ENCODE measurements at regions not wholly inside any gene's neighbourhood (a gene's known extent, or its start where the extent isn't known, plus 50 kb on each side); places are given as distances from the start of the nearest gene placed in this dataset.
"Not testable (repeated sequence)": the region's sequence is repeated elsewhere in the genome, so short reads cannot be mapped to it uniquely, and the experiment has no call there.

DNA sequence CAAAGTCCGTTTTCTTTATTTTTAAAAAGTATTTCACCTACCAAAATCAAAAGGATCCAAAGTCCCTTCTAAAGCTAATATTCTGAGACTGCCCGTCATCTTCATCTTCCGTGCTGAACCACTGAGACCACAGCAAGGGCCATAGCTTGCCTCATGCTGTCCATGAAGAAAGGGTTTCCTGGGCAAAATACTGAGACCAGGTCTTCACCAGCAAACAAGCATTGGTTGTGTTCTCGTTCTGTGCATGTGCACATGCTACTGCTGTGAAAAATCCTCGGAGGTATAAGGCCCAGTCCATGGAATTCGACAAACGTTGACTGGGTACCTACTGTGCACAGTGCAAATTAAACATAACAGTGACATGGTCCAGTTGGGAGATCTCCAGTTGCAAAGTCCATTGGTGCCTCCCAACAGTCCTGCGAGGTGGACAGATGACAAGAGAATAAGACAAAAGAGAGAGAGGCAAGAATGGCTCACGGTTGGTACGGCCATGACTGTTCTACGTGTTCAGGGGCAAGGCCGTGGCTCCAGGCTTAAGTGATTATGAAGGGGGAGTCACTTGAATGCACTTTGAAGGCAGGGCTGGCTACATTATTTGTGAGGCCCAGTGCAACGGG, 192.6 kb upstream of the GLI2 start:
- intact Hi-C loops (cut with micrococcal nuclease; ENCODE audit: unreplicated experiment), result no loop called here
- Histone ChIP-seq H3K9me3 (ENCODE audit: low read depth, low read length, poor library complexity, severe bottlenecking) (no peaks in the 10 kb centered on the region), H3K27me3 (replicated peaks; ENCODE audit: insufficient read depth, low read depth, low read length, poor library complexity) (no peaks in the 10 kb centered on the region), H3K4me3 (ENCODE audit: low read depth, low read length, poor library complexity, severe bottlenecking) (no peak overlapping the region), H3K27ac (ENCODE audit: low read depth, low read length, poor library complexity, severe bottlenecking) (no peak overlapping the region), H3K4me1 (ENCODE audit: insufficient read depth, low read length, poor library complexity, severe bottlenecking) (peaks cover 10% of the 10 kb centered on the region), H3K36me3 (ENCODE audit: insufficient read depth, low read length, poor library complexity, severe bottlenecking) (no peaks in the 10 kb centered on the region)
- TF ChIP-seq, protein P1, sequence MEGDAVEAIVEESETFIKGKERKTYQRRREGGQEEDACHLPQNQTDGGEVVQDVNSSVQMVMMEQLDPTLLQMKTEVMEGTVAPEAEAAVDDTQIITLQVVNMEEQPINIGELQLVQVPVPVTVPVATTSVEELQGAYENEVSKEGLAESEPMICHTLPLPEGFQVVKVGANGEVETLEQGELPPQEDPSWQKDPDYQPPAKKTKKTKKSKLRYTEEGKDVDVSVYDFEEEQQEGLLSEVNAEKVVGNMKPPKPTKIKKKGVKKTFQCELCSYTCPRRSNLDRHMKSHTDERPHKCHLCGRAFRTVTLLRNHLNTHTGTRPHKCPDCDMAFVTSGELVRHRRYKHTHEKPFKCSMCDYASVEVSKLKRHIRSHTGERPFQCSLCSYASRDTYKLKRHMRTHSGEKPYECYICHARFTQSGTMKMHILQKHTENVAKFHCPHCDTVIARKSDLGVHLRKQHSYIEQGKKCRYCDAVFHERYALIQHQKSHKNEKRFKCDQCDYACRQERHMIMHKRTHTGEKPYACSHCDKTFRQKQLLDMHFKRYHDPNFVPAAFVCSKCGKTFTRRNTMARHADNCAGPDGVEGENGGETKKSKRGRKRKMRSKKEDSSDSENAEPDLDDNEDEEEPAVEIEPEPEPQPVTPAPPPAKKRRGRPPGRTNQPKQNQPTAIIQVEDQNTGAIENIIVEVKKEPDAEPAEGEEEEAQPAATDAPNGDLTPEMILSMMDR (conservative IDR thresholded peaks at IDR 0.05; ENCODE audit: low read depth, low read length), result no peak
- TF ChIP-seq EZH2 (IDR thresholded peaks at IDR 0.05; ENCODE audit: borderline replicate concordance, low read depth, low read length, poor library complexity, severe bottlenecking), result no peak
- DNase-seq (ENCODE audit: low spot score), result no peak
- no TSS peak for BruUV-seq (replicated peaks)
- ChIA-PET CTCF (no interaction called here), POLR2A (ENCODE audit: low non-redundant PET) (no interaction called here)

DNA sequence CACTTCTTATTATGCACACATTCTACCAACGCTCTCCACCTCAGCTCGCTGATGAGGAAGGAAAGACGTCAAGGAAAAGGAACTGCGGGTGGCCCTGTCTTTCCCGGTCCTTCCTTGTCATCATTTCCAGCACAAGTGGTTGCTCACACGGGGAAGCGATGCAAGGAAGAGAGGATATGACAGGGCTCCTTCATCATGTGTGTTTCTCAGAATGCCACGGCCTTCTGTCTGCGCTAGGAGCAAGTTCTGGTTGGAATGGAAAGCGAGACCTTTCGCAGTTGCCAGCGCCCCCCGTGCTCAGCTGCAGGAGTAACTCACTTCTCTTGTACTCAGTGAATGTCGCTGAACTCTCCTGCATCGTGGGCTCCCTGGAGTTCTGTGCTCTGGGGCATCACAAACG, 191.8 kb upstream of the GLI2 start:
- CTCF ChIA-PET, result no interaction called here

DNA sequence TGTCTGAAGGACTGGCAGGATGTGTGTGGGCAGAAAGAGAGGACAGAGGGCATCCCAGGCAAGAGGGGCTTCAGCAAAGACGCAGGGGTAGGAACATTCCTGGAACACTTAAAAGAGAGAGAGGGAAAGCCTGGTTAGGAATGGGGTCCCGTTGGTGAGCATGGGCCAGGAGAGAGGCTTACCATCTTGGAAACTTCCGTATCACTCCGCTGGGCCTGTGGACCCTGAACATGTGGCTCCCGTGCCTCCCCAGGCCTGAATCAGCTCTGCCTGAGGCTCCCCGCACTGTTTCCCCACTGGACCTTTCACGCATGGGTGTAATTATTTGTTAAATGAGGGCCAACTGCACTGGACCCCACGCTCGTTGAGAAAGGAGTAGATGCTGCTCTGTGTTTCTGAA, 191.1 kb upstream of the GLI2 start:
- H3K4me3 ChIP-seq (ENCODE audit: low read depth, low read length, poor library complexity, severe bottlenecking), result no peak overlapping the region
- intact Hi-C loops (cut with micrococcal nuclease; ENCODE audit: unreplicated experiment), result no loop called here
- TF ChIP-seq, protein P1 (conservative IDR thresholded peaks at IDR 0.05; ENCODE audit: low read depth, low read length), result no peak
- no peak for TF ChIP-seq EZH2 (IDR thresholded peaks at IDR 0.05; ENCODE audit: borderline replicate concordance, low read depth, low read length, poor library complexity, severe bottlenecking)
- H3K27ac ChIP-seq (ENCODE audit: low read depth, low read length, poor library complexity, severe bottlenecking), result no peak overlapping the region
- BruUV-seq (replicated peaks), result no TSS peak
- H3K36me3 ChIP-seq (ENCODE audit: insufficient read depth, low read length, poor library complexity, severe bottlenecking), result no peaks in the 10 kb centered on the region
- H3K4me1 ChIP-seq (ENCODE audit: insufficient read depth, low read length, poor library complexity, severe bottlenecking), result peaks cover 10% of the 10 kb centered on the region
- DNase-seq (ENCODE audit: low spot score), result no peak
- POLR2A ChIA-PET (ENCODE audit: low non-redundant PET), result no interaction called here
- no peaks in the 10 kb centered on the region for H3K27me3 ChIP-seq (replicated peaks; ENCODE audit: insufficient read depth, low read depth, low read length, poor library complexity)
- no peaks in the 10 kb centered on the region for H3K9me3 ChIP-seq (ENCODE audit: low read depth, low read length, poor library complexity, severe bottlenecking)
- CTCF ChIA-PET, result interaction anchor here (0.6 kb wide), 1 partner anchor 715 kb away, joined by 5 read pairs; no protein-coding TSS in a partner anchor

More for the DNA sequence above, 191.8 kb upstream of the GLI2 start:
- Histone ChIP-seq H3K27ac (ENCODE audit: low read depth, low read length, poor library complexity, severe bottlenecking) (no peak overlapping the region), H3K4me1 (ENCODE audit: insufficient read depth, low read length, poor library complexity, severe bottlenecking) (peaks cover 10% of the 10 kb centered on the region), H3K27me3 (replicated peaks; ENCODE audit: insufficient read depth, low read depth, low read length, poor library complexity) (no peaks in the 10 kb centered on the region), H3K9me3 (ENCODE audit: low read depth, low read length, poor library complexity, severe bottlenecking) (no peaks in the 10 kb centered on the region), H3K36me3 (ENCODE audit: insufficient read depth, low read length, poor library complexity, severe bottlenecking) (no peaks in the 10 kb centered on the region), H3K4me3 (ENCODE audit: low read depth, low read length, poor library complexity, severe bottlenecking) (no peak overlapping the region)
- no peak for DNase-seq (ENCODE audit: low spot score)
- POLR2A ChIA-PET (ENCODE audit: low non-redundant PET), result no interaction called here
- TF ChIP-seq, protein P1 (conservative IDR thresholded peaks at IDR 0.05; ENCODE audit: low read depth, low read length), result no peak
- TF ChIP-seq EZH2 (IDR thresholded peaks at IDR 0.05; ENCODE audit: borderline replicate concordance, low read depth, low read length, poor library complexity, severe bottlenecking), result no peak
- BruUV-seq (replicated peaks), result no TSS peak
- intact Hi-C loops (cut with micrococcal nuclease; ENCODE audit: unreplicated experiment), result no loop called here

DNA sequence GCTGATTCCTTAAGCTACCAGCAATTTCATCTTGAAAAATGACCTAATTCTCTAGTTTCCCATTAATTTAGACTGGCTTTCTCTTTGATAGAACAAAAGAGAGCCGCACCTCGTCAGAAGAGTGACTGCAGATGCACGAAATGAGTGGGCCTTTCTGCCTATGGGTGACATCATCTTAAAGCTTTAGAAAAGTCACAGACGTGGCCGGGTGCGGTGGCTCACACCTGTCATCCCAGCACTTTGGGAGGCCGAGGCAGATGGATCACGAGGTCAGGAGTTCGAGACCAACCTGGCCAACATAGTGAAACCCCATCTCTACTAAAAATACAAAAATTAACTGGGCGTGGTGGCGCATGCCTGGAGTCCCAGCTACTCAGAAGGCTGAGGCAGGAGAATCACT, 190.7 kb upstream of the GLI2 start:
- H3K9me3 ChIP-seq (ENCODE audit: low read depth, low read length, poor library complexity, severe bottlenecking); H3K4me3 ChIP-seq (ENCODE audit: low read depth, low read length, poor library complexity, severe bottlenecking); H3K27ac ChIP-seq (ENCODE audit: low read depth, low read length, poor library complexity, severe bottlenecking); intact Hi-C loops (cut with micrococcal nuclease; ENCODE audit: unreplicated experiment); POLR2A ChIA-PET (ENCODE audit: low non-redundant PET); DNase-seq (ENCODE audit: low spot score); H3K36me3 ChIP-seq (ENCODE audit: insufficient read depth, low read length, poor library complexity, severe bottlenecking); BruUV-seq (replicated peaks); H3K27me3 ChIP-seq (replicated peaks; ENCODE audit: insufficient read depth, low read depth, low read length, poor library complexity): not testable (repeated sequence)
- peaks cover 10% of the 10 kb centered on the region for H3K4me1 ChIP-seq (ENCODE audit: insufficient read depth, low read length, poor library complexity, severe bottlenecking)
- CTCF ChIA-PET, result interaction anchor here (0.6 kb wide), 1 partner anchor 714 kb away, joined by 5 read pairs; no protein-coding TSS in a partner anchor
